AG04449 (cell line): ENCODE measurements at regions not wholly inside any gene's neighbourhood (a gene's known extent, or its start where the extent isn't known, plus 50 kb on each side); places are given as distances from the start of the nearest gene placed in this dataset.

Experiments used
- CTCF ChIA-PET: fragments of 350-600 bp; formaldehyde crosslinking; extraction: SDS; loops from one replicate; lab custom pipeline; 2021; ENCODE audit warnings: antibody characterized with exemption; lab: Yijun Ruan, JAX
- POLR2A ChIA-PET: fragments of 400-600, 350-600 bp; formaldehyde crosslinking; extraction: SDS; loops from one replicate; lab custom pipeline; 2020; ENCODE audit warnings: antibody characterized with exemption, inconsistent platforms; lab: Yijun Ruan, JAX
- DNase-seq: peaks from one replicate; pipeline ENCODE4 v3.0.0-alpha.2; 2010; ENCODE audit warnings: low read depth, low spot score
- H3K4me3 ChIP-seq: 2 replicates; pipeline ENCODE4 v1.5.1; 2011; ENCODE audit warnings: low read depth, mild to moderate bottlenecking, control low read depth, low read length
- TF ChIP-seq, protein P1 (sequence below): IDR thresholded peaks from one replicate; pipeline ENCODE4 v1.5.1; 2011; ENCODE audit warnings: mild to moderate bottlenecking, moderate library complexity, low read length, control low read depth, inconsistent platforms; ENCODE audit not compliant: insufficient read depth; ENCODE audit errors: missing control alignments

DNA sequence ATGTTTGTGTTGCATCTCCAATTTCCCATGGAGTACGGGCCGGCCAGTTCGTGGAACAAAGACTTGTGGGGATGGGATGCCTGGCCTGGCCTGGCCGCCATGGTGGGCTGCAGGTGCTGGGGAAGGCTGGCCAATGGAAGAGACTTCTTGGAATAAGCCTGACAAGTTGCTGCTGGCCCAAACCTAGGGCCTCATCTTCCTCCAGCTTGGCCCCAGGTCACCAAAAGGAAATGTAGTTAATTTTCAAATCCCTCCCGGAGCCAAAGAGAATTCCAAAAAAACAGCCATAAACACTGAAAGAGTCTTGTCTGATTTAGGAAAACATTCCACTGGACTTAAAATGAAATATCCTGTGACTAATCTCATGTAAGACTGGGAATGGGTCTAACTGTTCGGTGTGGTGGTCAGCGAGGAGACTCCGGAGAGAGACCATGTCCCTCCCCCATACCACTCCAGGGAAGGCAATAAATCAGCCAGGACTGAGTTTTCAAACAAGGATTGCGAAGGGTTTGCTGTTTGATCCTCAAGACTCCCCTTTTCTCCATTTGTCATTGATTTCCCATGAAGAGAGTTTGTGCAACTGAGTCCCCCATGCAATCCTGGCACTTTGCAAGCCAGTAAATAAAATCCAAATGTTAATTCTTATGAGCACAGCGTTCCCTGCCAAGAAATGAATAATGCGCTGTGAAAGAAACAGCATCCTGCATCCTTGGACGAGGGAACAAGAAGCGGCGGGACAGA, 128.7 kb upstream of the HABP2 start:
- TF ChIP-seq, protein P1, sequence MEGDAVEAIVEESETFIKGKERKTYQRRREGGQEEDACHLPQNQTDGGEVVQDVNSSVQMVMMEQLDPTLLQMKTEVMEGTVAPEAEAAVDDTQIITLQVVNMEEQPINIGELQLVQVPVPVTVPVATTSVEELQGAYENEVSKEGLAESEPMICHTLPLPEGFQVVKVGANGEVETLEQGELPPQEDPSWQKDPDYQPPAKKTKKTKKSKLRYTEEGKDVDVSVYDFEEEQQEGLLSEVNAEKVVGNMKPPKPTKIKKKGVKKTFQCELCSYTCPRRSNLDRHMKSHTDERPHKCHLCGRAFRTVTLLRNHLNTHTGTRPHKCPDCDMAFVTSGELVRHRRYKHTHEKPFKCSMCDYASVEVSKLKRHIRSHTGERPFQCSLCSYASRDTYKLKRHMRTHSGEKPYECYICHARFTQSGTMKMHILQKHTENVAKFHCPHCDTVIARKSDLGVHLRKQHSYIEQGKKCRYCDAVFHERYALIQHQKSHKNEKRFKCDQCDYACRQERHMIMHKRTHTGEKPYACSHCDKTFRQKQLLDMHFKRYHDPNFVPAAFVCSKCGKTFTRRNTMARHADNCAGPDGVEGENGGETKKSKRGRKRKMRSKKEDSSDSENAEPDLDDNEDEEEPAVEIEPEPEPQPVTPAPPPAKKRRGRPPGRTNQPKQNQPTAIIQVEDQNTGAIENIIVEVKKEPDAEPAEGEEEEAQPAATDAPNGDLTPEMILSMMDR: no peak
- DNase-seq: no peak
- no peak overlapping the region for H3K4me3 ChIP-seq
- CTCF ChIA-PET: no interaction called here
- POLR2A ChIA-PET: no interaction called here

GRCh38 chr10:113425008-113425407, 127.8 kb upstream of the HABP2 start:
- DNase-seq: no peak
- TF ChIP-seq, protein P1: no peak
- CTCF ChIA-PET: interaction anchor here (1.7 kb wide), 1 partner anchor 40 kb away, joined by 4 read pairs; no protein-coding TSS in a partner anchor
- POLR2A ChIA-PET: no interaction called here
- no peak overlapping the region for H3K4me3 ChIP-seq

DNA sequence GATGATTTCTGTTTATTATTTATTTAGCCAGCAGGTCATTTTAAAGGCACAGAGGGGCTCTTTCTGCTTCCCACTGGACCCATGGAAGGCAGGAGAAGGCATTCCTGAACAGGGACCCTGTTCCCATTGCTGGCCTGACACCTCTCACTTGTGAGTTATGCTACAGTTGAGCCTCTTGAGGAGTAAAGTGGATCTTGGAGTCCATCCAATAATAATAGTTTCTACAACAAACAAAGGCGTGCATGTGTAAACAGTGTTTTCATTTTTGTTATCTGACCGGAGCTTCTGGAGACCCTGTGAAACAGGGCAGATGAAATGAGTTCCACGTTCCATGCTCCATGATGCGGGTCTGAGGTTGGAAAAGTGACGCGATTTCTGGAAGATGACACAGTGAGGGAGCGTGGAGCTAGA, 127.3 kb upstream of the HABP2 start:
- ChIA-PET POLR2A (no interaction called here), CTCF (interaction anchor here (1.7 kb wide), 1 partner anchor 40 kb away, joined by 4 read pairs; no protein-coding TSS in a partner anchor)
- no peak overlapping the region for H3K4me3 ChIP-seq
- TF ChIP-seq, protein P1: no peak
- DNase-seq: no peak

- ChIA-PET POLR2A (no interaction called here), CTCF (interaction anchor here (1.7 kb wide), 1 partner anchor 41 kb away, joined by 4 read pairs; no protein-coding TSS in a partner anchor)
- no peak for DNase-seq
- H3K4me3 ChIP-seq: no peak overlapping the region
- TF ChIP-seq, protein P1: no peak
Measured at GRCh38 chr10:113426181-113426877, 126.5 kb upstream of the HABP2 start.

GRCh38 chr10:113427236-113427735, 125.6 kb upstream of the HABP2 start:
- no peak for DNase-seq
- POLR2A ChIA-PET: no interaction called here
- CTCF ChIA-PET: no interaction called here
- no peak overlapping the region for H3K4me3 ChIP-seq
- TF ChIP-seq, protein P1: no peak
